GM12873 (cell line): ENCODE measurements at regions not wholly inside any gene's neighbourhood (a gene's known extent, or its start where the extent isn't known, plus 50 kb on each side); places are given as distances from the start of the nearest gene placed in this dataset.

Experiments
- TF ChIP-seq, protein P1 (sequence below): IDR thresholded peaks from 2 replicates; pipeline ENCODE4 v1.5.1; 2012; ENCODE audit warnings: low read depth, mild to moderate bottlenecking, moderate library complexity, low read length, control low read depth; ENCODE audit not compliant: insufficient read depth; ENCODE audit errors: missing control alignments

- TF ChIP-seq, protein P1, sequence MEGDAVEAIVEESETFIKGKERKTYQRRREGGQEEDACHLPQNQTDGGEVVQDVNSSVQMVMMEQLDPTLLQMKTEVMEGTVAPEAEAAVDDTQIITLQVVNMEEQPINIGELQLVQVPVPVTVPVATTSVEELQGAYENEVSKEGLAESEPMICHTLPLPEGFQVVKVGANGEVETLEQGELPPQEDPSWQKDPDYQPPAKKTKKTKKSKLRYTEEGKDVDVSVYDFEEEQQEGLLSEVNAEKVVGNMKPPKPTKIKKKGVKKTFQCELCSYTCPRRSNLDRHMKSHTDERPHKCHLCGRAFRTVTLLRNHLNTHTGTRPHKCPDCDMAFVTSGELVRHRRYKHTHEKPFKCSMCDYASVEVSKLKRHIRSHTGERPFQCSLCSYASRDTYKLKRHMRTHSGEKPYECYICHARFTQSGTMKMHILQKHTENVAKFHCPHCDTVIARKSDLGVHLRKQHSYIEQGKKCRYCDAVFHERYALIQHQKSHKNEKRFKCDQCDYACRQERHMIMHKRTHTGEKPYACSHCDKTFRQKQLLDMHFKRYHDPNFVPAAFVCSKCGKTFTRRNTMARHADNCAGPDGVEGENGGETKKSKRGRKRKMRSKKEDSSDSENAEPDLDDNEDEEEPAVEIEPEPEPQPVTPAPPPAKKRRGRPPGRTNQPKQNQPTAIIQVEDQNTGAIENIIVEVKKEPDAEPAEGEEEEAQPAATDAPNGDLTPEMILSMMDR: no peak
Observed at GRCh38 chr11:37223962-37224361, 625.9 kb upstream of the RAG2 start.

- TF ChIP-seq, protein P1: no peak
Observed at GRCh38 chr11:37203006-37203405, 605.0 kb upstream of the RAG2 start.

DNA sequence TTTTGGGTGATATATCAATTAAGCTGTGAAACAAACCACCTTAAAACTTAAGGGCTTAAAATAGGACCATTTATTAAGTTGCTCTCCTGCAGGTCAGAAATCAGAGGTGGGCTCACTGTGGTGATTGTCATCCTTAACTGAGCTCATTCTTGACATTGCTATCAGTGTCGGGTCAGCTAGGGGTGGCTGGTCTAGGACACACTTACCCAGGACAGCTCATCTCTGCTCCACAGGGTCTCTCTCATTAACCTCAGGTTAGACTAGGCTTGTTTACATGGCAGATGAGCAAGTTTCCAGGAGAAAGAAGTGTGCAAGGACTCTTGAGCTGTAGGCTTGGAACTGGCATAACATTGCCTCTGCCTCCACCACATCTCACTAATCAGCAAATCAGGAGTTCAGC lies 601.0 kb upstream of the RAG2 start:
- TF ChIP-seq, protein P1: no peak

DNA sequence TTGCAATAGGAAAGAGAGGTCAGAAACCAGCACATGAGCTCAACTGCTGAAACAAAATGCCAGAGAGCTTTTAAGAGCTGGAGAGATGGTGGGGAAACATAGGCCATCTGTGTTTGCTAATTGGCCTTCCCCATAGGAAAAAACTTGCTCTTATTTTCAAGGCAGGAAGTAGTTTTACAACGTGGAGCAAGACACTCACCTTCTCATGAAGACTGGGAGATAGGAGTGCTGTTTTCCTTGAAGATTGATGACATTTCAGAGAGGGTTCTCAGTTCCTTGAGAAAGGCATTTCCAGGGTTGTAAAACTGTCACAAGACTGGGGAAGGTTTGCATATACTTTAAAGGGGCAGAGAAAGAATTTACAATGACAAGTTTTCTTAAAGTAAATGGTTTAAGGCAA lies 586.3 kb upstream of the RAG2 start:
- TF ChIP-seq, protein P1: no peak

- TF ChIP-seq, protein P1: no peak
Observed at GRCh38 chr11:37182031-37182430, 584.0 kb upstream of the RAG2 start.

- TF ChIP-seq, protein P1: no peak
Observed at GRCh38 chr11:37177721-37178120, 579.7 kb upstream of the RAG2 start.

GRCh38 chr11:37171451-37171850 lies 573.4 kb upstream of the RAG2 start:
- TF ChIP-seq, protein P1: no peak

DNA sequence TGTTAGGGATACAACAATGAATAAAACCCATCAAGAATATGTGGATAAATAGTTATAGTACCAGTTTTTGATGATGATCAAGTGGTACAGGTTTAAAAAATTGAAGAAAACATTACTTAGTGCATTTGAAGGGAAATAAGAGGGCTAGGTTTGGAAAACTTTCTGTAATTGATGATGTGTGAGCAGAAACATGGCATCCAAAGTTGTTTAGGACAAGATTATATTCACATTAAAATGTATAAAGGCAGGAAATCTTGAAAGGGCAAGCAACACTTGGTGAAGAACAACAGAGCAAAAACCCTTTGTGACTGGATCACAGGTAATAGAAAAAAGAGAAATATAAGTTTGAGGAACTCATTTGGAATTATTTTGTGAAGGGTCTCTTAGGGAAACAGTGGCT lies 572.3 kb upstream of the RAG2 start:
- TF ChIP-seq, protein P1: no peak
